Astrocyte (in vitro differentiated cells and primary cell): ENCODE measurements at regions not wholly inside any gene's neighbourhood (a gene's known extent, or its start where the extent isn't known, plus 50 kb on each side); places are given as distances from the start of the nearest gene placed in this dataset.

ENCODE experiments used
- DNase-seq: peaks from one replicate; pipeline ENCODE4 v3.0.0-alpha.2; 2010; ENCODE audit warnings: low read depth
- FAIRE-seq: peaks from 2 replicates; lab custom pipeline; 2011; peaks lifted over from hg19 to GRCh38; lab: Jason Lieb, UNC
- H2AFZ ChIP-seq: 2 replicates; pipeline ENCODE4 v1.6.0; 2012; ENCODE audit warnings: low read depth, low read length, inconsistent platforms
- H3K27ac ChIP-seq: 2 replicates; pipeline ENCODE4 v1.5.1; 2011; ENCODE audit warnings: low read depth, low read length, inconsistent platforms
- H3K27me3 ChIP-seq: 2 replicates; pipeline ENCODE4 v1.6.0; 2011; ENCODE audit warnings: low read length, inconsistent platforms; ENCODE audit not compliant: insufficient read depth
- H3K36me3 ChIP-seq: 2 replicates; pipeline ENCODE4 v1.5.1; 2011; ENCODE audit warnings: low read length, inconsistent platforms; ENCODE audit not compliant: insufficient read depth
- H3K4me1 ChIP-seq: 2 replicates; pipeline ENCODE4 v1.5.1; 2011; ENCODE audit warnings: low read length, inconsistent platforms; ENCODE audit not compliant: insufficient read depth
- H3K4me2 ChIP-seq: 2 replicates; pipeline ENCODE4 v1.6.0; 2012; ENCODE audit warnings: low read length, inconsistent platforms
- H3K4me3 ChIP-seq: 2 replicates; pipeline ENCODE4 v1.5.1; 2011; ENCODE audit warnings: low read depth, mild to moderate bottlenecking, low read length, inconsistent platforms; ENCODE audit not compliant: insufficient read depth
- H3K79me2 ChIP-seq: 2 replicates; pipeline ENCODE4 v1.6.0; 2012; ENCODE audit warnings: mild to moderate bottlenecking, low read length, inconsistent platforms; ENCODE audit not compliant: insufficient read depth
- H3K9ac ChIP-seq: 2 replicates; pipeline ENCODE4 v1.6.0; 2012; ENCODE audit warnings: mild to moderate bottlenecking, low read length, inconsistent platforms
- H3K9me3 ChIP-seq: 2 replicates; pipeline ENCODE4 v1.5.1; 2012; ENCODE audit warnings: low read depth, mild to moderate bottlenecking, low read length, inconsistent platforms; ENCODE audit not compliant: insufficient read depth
- H4K20me1 ChIP-seq: 2 replicates; pipeline ENCODE4 v1.6.0; 2012; ENCODE audit warnings: low read length, inconsistent platforms; ENCODE audit not compliant: insufficient read depth
- H3K27ac Mint-ChIP-seq: one replicate; pipeline ENCODE4 v1.8.0; 2021; ENCODE audit warnings: mild to moderate bottlenecking, mixed read lengths; ENCODE audit not compliant: unreplicated experiment
- H3K27me3 Mint-ChIP-seq: one replicate; pipeline ENCODE4 v1.8.0; 2021; ENCODE audit warnings: low read depth, mixed read lengths; ENCODE audit not compliant: unreplicated experiment
- H3K36me3 Mint-ChIP-seq: one replicate; pipeline ENCODE4 v1.8.0; 2021; ENCODE audit warnings: low read depth, mixed read lengths; ENCODE audit not compliant: unreplicated experiment
- H3K4me1 Mint-ChIP-seq: one replicate; pipeline ENCODE4 v1.8.0; 2021; ENCODE audit warnings: low read depth, mixed read lengths; ENCODE audit not compliant: unreplicated experiment
- H3K4me3 Mint-ChIP-seq: one replicate; pipeline ENCODE4 v1.8.0; 2021; ENCODE audit warnings: mild to moderate bottlenecking, moderate library complexity, mixed read lengths; ENCODE audit not compliant: unreplicated experiment
- H3K9me3 Mint-ChIP-seq: one replicate; pipeline ENCODE4 v1.8.0; 2021; ENCODE audit warnings: mild to moderate bottlenecking, mixed read lengths; ENCODE audit not compliant: unreplicated experiment
- EZH2 ChIP-seq: IDR thresholded peaks from 2 replicates; pipeline ENCODE4 v1.6.1; 2012; ENCODE audit warnings: mild to moderate bottlenecking, low read length, inconsistent platforms; ENCODE audit not compliant: insufficient read depth
- TF ChIP-seq, protein P1 (sequence below): IDR thresholded peaks from 2 replicates; pipeline ENCODE4 v1.5.1; 2011; ENCODE audit warnings: low read depth, mild to moderate bottlenecking, inconsistent platforms, low read length, moderate library complexity; ENCODE audit not compliant: insufficient read depth

DNA sequence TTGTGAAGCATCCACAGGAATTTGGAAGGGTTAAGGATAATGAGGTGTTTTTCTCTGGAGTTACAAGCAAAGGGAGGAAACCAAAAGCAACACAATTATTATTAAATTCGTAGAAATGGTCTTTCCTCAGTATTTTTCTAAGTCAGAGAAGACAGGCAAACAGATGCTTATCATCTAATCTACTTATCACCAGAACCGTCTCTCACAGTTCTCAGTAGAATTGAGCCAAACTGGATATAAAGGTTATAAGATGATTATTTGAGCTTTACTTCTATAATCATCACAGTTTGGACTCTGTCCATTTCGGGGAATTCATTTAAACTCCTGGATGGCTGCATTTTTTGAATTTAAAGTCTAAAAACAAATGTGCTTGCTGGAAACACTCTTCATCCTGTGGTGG lies 245.0 kb downstream of the KCNJ2 start:
- no peak for FAIRE-seq

DNA sequence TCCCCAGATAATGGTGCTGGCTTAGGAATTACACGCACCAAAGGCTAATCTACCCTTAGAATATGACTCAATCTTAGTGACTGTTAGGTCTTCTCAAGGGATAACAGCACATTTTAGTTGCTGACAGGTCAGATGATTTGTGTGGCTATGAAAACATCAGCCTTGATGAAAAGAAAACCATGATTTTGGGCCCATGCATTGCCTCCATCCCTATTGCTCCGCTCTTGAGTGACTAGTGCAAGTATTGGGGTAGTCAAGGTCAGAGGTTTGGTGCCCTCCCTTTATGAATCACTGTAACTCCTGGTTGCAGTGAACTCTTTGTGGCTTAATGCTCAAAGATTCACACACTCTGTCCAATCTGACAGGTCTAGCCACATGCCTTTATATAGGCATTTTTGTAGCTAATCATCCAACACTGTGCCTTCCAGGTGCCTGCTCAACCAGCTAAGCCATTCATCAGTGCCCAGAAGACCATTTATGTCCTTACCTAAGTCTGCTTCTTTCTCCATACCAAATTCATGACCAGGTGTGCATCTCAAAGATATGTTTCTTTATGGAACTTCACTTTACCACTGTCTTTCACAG lies 251.6 kb downstream of the KCNJ2 start:
- Mint-ChIP-seq H3K9me3 (no peaks in the 10 kb centered on the region), H3K27me3 (no peaks in the 10 kb centered on the region), H3K27ac (no peak overlapping the region), H3K4me1 (peaks cover 5% of the 10 kb centered on the region), H3K4me3 (no peak overlapping the region), H3K36me3 (no peaks in the 10 kb centered on the region)
- no peak overlapping the region for H3K4me3 ChIP-seq
- no peaks in the 10 kb centered on the region for H4K20me1 ChIP-seq
- no peaks in the 10 kb centered on the region for H3K4me1 ChIP-seq
- no peak overlapping the region for H3K4me2 ChIP-seq
- H3K27me3 ChIP-seq, result no peaks in the 10 kb centered on the region
- TF ChIP-seq, protein P1, sequence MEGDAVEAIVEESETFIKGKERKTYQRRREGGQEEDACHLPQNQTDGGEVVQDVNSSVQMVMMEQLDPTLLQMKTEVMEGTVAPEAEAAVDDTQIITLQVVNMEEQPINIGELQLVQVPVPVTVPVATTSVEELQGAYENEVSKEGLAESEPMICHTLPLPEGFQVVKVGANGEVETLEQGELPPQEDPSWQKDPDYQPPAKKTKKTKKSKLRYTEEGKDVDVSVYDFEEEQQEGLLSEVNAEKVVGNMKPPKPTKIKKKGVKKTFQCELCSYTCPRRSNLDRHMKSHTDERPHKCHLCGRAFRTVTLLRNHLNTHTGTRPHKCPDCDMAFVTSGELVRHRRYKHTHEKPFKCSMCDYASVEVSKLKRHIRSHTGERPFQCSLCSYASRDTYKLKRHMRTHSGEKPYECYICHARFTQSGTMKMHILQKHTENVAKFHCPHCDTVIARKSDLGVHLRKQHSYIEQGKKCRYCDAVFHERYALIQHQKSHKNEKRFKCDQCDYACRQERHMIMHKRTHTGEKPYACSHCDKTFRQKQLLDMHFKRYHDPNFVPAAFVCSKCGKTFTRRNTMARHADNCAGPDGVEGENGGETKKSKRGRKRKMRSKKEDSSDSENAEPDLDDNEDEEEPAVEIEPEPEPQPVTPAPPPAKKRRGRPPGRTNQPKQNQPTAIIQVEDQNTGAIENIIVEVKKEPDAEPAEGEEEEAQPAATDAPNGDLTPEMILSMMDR, result no peak
- TF ChIP-seq EZH2, result no peak
- no peaks in the 10 kb centered on the region for H3K36me3 ChIP-seq
- H3K9me3 ChIP-seq, result no peaks in the 10 kb centered on the region
- H3K79me2 ChIP-seq, result no peaks in the 10 kb centered on the region
- H2AFZ ChIP-seq, result no peak overlapping the region
- FAIRE-seq (no peak), DNase-seq (no peak)
- H3K9ac ChIP-seq, result no peak overlapping the region
- no peak overlapping the region for H3K27ac ChIP-seq

More for the DNA sequence above, 245.0 kb downstream of the KCNJ2 start:
- Mint-ChIP-seq H3K27ac (no peak overlapping the region), H3K4me1 (peaks cover 2% of the 10 kb centered on the region), H3K4me3 (no peak overlapping the region), H3K27me3 (no peaks in the 10 kb centered on the region), H3K9me3 (peaks cover 2% of the 10 kb centered on the region), H3K36me3 (no peaks in the 10 kb centered on the region)
- no peaks in the 10 kb centered on the region for H3K4me1 ChIP-seq
- no peak for TF ChIP-seq EZH2
- TF ChIP-seq, protein P1, result no peak
- H3K27me3 ChIP-seq, result no peaks in the 10 kb centered on the region
- H3K27ac ChIP-seq, result no peak overlapping the region
- no peak overlapping the region for H3K4me3 ChIP-seq
- no peaks in the 10 kb centered on the region for H3K36me3 ChIP-seq
- H2AFZ ChIP-seq, result no peak overlapping the region
- no peak overlapping the region for H3K9ac ChIP-seq
- no peaks in the 10 kb centered on the region for H4K20me1 ChIP-seq
- no peak for DNase-seq
- no peaks in the 10 kb centered on the region for H3K9me3 ChIP-seq
- H3K4me2 ChIP-seq, result no peak overlapping the region
- H3K79me2 ChIP-seq, result no peaks in the 10 kb centered on the region

DNA sequence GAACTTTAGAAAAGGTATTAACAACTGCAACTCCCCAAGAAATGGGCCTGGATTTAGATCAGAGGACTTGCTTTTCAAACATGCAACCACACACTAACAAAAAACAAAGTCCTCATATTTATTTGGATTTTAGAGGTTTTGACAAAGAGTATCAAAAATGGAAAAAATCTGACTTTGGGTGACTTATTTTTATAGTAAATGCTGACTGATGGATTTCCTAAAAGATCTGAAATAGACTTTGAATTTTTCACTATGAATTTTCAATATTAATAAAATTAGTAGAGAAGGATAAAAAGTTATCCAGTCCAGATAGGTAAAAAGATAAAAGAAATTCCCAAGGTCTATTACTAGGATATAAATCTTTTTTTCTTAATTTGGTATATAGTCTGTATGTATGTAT lies 253.5 kb downstream of the KCNJ2 start:
- Mint-ChIP-seq H3K36me3 (no peaks in the 10 kb centered on the region), H3K4me3 (no peak overlapping the region), H3K4me1 (peaks cover 7% of the 10 kb centered on the region), H3K9me3 (no peaks in the 10 kb centered on the region), H3K27ac (no peak overlapping the region), H3K27me3 (no peaks in the 10 kb centered on the region)
- Histone ChIP-seq H3K9ac (no peak overlapping the region), H4K20me1 (no peaks in the 10 kb centered on the region), H3K4me3 (no peak overlapping the region), H3K4me2 (no peak overlapping the region), H3K27ac (no peak overlapping the region), H3K27me3 (no peaks in the 10 kb centered on the region), H3K36me3 (no peaks in the 10 kb centered on the region), H3K4me1 (no peaks in the 10 kb centered on the region), H3K79me2 (no peaks in the 10 kb centered on the region), H2AFZ (no peak overlapping the region), H3K9me3 (no peaks in the 10 kb centered on the region)
- no peak for TF ChIP-seq EZH2
- TF ChIP-seq, protein P1, result no peak
- FAIRE-seq (no peak), DNase-seq (no peak)
